Stomach (tissue), 4 donors: ENCODE measurements at regions not wholly inside any gene's neighbourhood (a gene's known extent, or its start where the extent isn't known, plus 50 kb on each side); places are given as distances from the start of the nearest gene placed in this dataset.

ENCODE experiments used
- CTCF ChIP-seq, 7 experiments: fragments of 450-650 bp in 4 of 7; fragments of 200-600 bp in 3 of 7; sonication (generic) in 3 of 7; IDR thresholded peaks; one replicate each; pipeline ENCODE4 v1.5.1; 2016 to 2019; ENCODE audit warnings: antibody characterized with exemption in 7 of 7, control low read depth in 2 of 7, mild to moderate bottlenecking in 1 of 7
- EP300 ChIP-seq: sonication (generic); formaldehyde crosslinking; IDR thresholded peaks from one replicate; pipeline ENCODE4 v1.6.1; 2017; ENCODE audit warnings: antibody characterized with exemption
- POLR2A ChIP-seq, 4 donors: fragments of 450-650 bp; IDR thresholded peaks; one replicate each; pipeline ENCODE4 v1.6.1; 2016; ENCODE audit warnings: antibody characterized with exemption in 4 of 4, control low read depth in 2 of 4, mild to moderate bottlenecking in 1 of 4, moderate library complexity in 1 of 4
- POLR2AphosphoS5 ChIP-seq, 3 donors: sonication (generic); formaldehyde crosslinking; IDR thresholded peaks; one replicate each; pipeline ENCODE4 v1.6.1; 2016; ENCODE audit warnings: antibody characterized with exemption in 3 of 3

- TF ChIP-seq CTCF (IDR thresholded peaks at IDR 0.05) (no peak), POLR2A (IDR thresholded peaks at IDR 0.05) (no peak), EP300 (no peak), POLR2AphosphoS5 (IDR thresholded peaks at IDR 0.05) (no peak)
Observed at GRCh38 chr9:38277601-38278200, 114.8 kb upstream of the ALDH1B1 start.
